AG10803 (cell line): ENCODE measurements at regions not wholly inside any gene's neighbourhood (a gene's known extent, or its start where the extent isn't known, plus 50 kb on each side); places are given as distances from the start of the nearest gene placed in this dataset.

Experiments used
- DNase-seq: peaks from one replicate; pipeline ENCODE4 v3.0.0; 2010; ENCODE audit warnings: low read depth
- H3K4me3 ChIP-seq: 2 replicates; pipeline ENCODE4 v1.5.1; 2011; ENCODE audit warnings: mild to moderate bottlenecking, low read length, control low read depth
- CTCF ChIP-seq: conservative IDR thresholded peaks from 2 replicates; pipeline ENCODE4 v1.5.1; 2011; ENCODE audit warnings: mild to moderate bottlenecking, low read length, control low read depth, inconsistent platforms

- no peak overlapping the region for H3K4me3 ChIP-seq
- DNase-seq, result no peak
- TF ChIP-seq CTCF, result no peak
Measured at GRCh38 chr1:2866422-2867086, 65.1 kb upstream of the TTC34 start.

GRCh38 chr1:2867087-2867425 lies 65.6 kb upstream of the TTC34 start:
- TF ChIP-seq CTCF, result no peak
- DNase-seq, result no peak
- no peak overlapping the region for H3K4me3 ChIP-seq

- no peak for DNase-seq
- TF ChIP-seq CTCF, result no peak
Measured at GRCh38 chr1:2867861-2868260, 66.4 kb upstream of the TTC34 start.

GRCh38 chr1:2868571-2869195 lies 67.2 kb upstream of the TTC34 start:
- DNase-seq, result no peak
- no peak for TF ChIP-seq CTCF
- no peak overlapping the region for H3K4me3 ChIP-seq

More at GRCh38 chr1:2867861-2868260, 66.4 kb upstream of the TTC34 start:
- H3K4me3 ChIP-seq, result no peak overlapping the region

GRCh38 chr1:2871246-2871815 lies 69.8 kb upstream of the TTC34 start:
- TF ChIP-seq CTCF, result no peak
- H3K4me3 ChIP-seq, result no peak overlapping the region
- DNase-seq, result no peak

- no peak for DNase-seq
- H3K4me3 ChIP-seq, result no peak overlapping the region
- no peak for TF ChIP-seq CTCF
Measured at GRCh38 chr1:2874207-2874606, 72.7 kb upstream of the TTC34 start.
